HepG2 (cell line): ENCODE measurements at regions not wholly inside any gene's neighbourhood (a gene's known extent, or its start where the extent isn't known, plus 50 kb on each side); places are given as distances from the start of the nearest gene placed in this dataset.

ENCODE experiments used
- ATAC-seq: fragments of 200-7000 bp; cut with Tn5 transposase; 3 replicates; pipeline ENCODE4 v1.9.1; 2020; ENCODE audit warnings: mild to moderate bottlenecking, moderate library complexity
- BruUV-seq: library from RNA; stranded (reverse); fragments of 400-500 nt; replicated peaks from 2 replicates; lab custom pipeline; 2021; lab: Mats Ljungman, UMichigan
- CTCF ChIA-PET: fragments of 300-600 bp; formaldehyde crosslinking; extraction: SDS; loops from one replicate; lab custom pipeline; 2021; ENCODE audit warnings: low total read pairs, inconsistent platforms, low intra/inter-chr PET ratio; lab: Yijun Ruan, JAX
- POLR2A ChIA-PET: fragments of 350-600 bp; sonication (Branson Sonifier 250); formaldehyde crosslinking; loops from one replicate; lab custom pipeline; 2020; ENCODE audit warnings: antibody characterized with exemption, inconsistent platforms; lab: Yijun Ruan, JAX
- DNase-seq: peaks from one replicate; pipeline ENCODE4 v3.0.0-alpha.2; 2015; ENCODE audit warnings: low spot score
- FAIRE-seq: peaks from 3 replicates; lab custom pipeline; 2011; peaks lifted over from hg19 to GRCh38; lab: Jason Lieb, UNC
- H2AFZ ChIP-seq: one replicate; pipeline ENCODE4 v1.6.1; 2011; ENCODE audit warnings: low read length, inconsistent platforms
- H3K27ac ChIP-seq: fragments of 300-600 bp; 3 replicates; pipeline ENCODE4 v1.8.0; 2011; ENCODE audit warnings: mixed run types, mild to moderate bottlenecking, mixed read lengths, low read length, inconsistent platforms; ENCODE audit not compliant: insufficient read depth; ENCODE audit errors: extremely low read length
- H3K27me3 ChIP-seq, 2 experiments: fragments of 200-600 bp in 1 of 2; 2 replicates in 1 of 2; 3 replicates in 1 of 2; pipeline versions ENCODE4 v1.6.0 to v1.8.0; 2011; ENCODE audit warnings: low read length in 2 of 2, mild to moderate bottlenecking in 2 of 2, moderate library complexity in 2 of 2, inconsistent platforms in 1 of 2; ENCODE audit not compliant: insufficient read depth in 2 of 2, control insufficient read depth in 1 of 2
- H3K36me3 ChIP-seq, 2 experiments: fragments of 200-600 bp in 1 of 2; replicated peaks in 1 of 2; 2 replicates in 1 of 2; 3 replicates in 1 of 2; pipeline versions ENCODE4 v1.5.1 to v1.8.0; 2011; ENCODE audit warnings: low read length in 2 of 2, inconsistent platforms in 1 of 2; ENCODE audit not compliant: insufficient read depth in 2 of 2, control insufficient read depth in 1 of 2
- H3K4me1 ChIP-seq: 2 replicates; pipeline ENCODE4 v1.5.1; 2012; ENCODE audit warnings: low read length, inconsistent platforms; ENCODE audit not compliant: insufficient read depth
- H3K4me2 ChIP-seq: 2 replicates; pipeline ENCODE4 v1.6.0; 2011; ENCODE audit warnings: low read depth, low read length, inconsistent platforms
- H3K4me3 ChIP-seq, 3 experiments: fragments of 200-600 bp in 1 of 3; sonication (generic), shearing (Covaris generic) in 1 of 3; replicated peaks in 1 of 3; 2 replicates each; pipeline ENCODE4 v1.5.1; 2011 to 2016; ENCODE audit warnings: low read length in 3 of 3, inconsistent platforms in 2 of 3, low read depth in 2 of 3, mild to moderate bottlenecking in 2 of 3, control low read depth in 1 of 3, mixed read lengths in 1 of 3; ENCODE audit not compliant: insufficient read depth in 1 of 3
- H3K79me2 ChIP-seq: one replicate; pipeline ENCODE4 v1.6.1; 2011; ENCODE audit warnings: low read length, inconsistent platforms; ENCODE audit not compliant: insufficient read depth
- H3K9ac ChIP-seq: 2 replicates; pipeline ENCODE4 v1.6.0; 2011; ENCODE audit warnings: mild to moderate bottlenecking, low read depth, low read length, inconsistent platforms; ENCODE audit not compliant: insufficient read depth
- H3K9me3 ChIP-seq: 2 replicates; pipeline ENCODE4 v1.5.1; 2012; ENCODE audit warnings: mild to moderate bottlenecking, low read length
- H4K20me1 ChIP-seq: 2 replicates; pipeline ENCODE4 v1.6.0; 2011; ENCODE audit warnings: inconsistent platforms, mild to moderate bottlenecking, low read length, moderate library complexity; ENCODE audit not compliant: insufficient read depth
- AKNA ChIP-seq: sonication (generic); formaldehyde crosslinking; IDR thresholded peaks from 2 replicates; pipeline ENCODE4 v1.4.0; 2020; ENCODE audit warnings: missing genetic modification reagents, borderline replicate concordance
- HDAC1 ChIP-seq: sonication (generic); formaldehyde crosslinking; IDR thresholded peaks from 2 replicates; pipeline ENCODE4 v1.5.1; 2020; ENCODE audit warnings: mild to moderate bottlenecking, missing genetic modification reagents
- KAT2B ChIP-seq: fragments of 150-350 bp; IDR thresholded peaks from 2 replicates; pipeline ENCODE4 v1.6.1; 2014; ENCODE audit warnings: low read depth, low read length, borderline replicate concordance
- MTERF4 ChIP-seq: sonication (generic); formaldehyde crosslinking; IDR thresholded peaks from 2 replicates; pipeline ENCODE4 v1.8.0; 2023; ENCODE audit warnings: mild to moderate bottlenecking, missing genetic modification reagents
- ZNF20 ChIP-seq: sonication (generic); formaldehyde crosslinking; IDR thresholded peaks from 2 replicates; pipeline ENCODE4 v1.4.0; 2020; ENCODE audit warnings: mild to moderate bottlenecking, moderate library complexity, missing genetic modification reagents
- ZNF275 ChIP-seq: sonication (generic); formaldehyde crosslinking; IDR thresholded peaks from 2 replicates; pipeline ENCODE4 v1.8.0; 2022; ENCODE audit warnings: missing genetic modification reagents, mild to moderate bottlenecking, inconsistent platforms, borderline replicate concordance
- ZNF451 ChIP-seq: sonication (generic); formaldehyde crosslinking; IDR thresholded peaks from 2 replicates; pipeline ENCODE4 v1.5.0; 2020; ENCODE audit warnings: mild to moderate bottlenecking, missing genetic modification reagents
- ZNF567 ChIP-seq: sonication (generic); formaldehyde crosslinking; IDR thresholded peaks from 2 replicates; pipeline ENCODE4 v1.8.1; 2023; ENCODE audit warnings: mild to moderate bottlenecking, missing genetic modification reagents, borderline replicate concordance
- ZNF83 ChIP-seq: sonication (generic); formaldehyde crosslinking; IDR thresholded peaks from 2 replicates; pipeline ENCODE4 v1.4.0; 2020; ENCODE audit warnings: missing genetic modification reagents, mild to moderate bottlenecking, borderline replicate concordance
- WGBS: methylation state at CpG from one replicate; pipeline ENCODE4 v1.1.6; 2017; ENCODE audit warnings: low lambda C conversion rate; 5-methylcytosine and 5-hydroxymethylcytosine counted together
- in situ Hi-C: cut with HindIII; loops from 2 replicates; pipeline ENCODE4 v1.10.0; 2017; ENCODE audit warnings: low pct_unique_long_range_greater_than_20kb; ENCODE audit not compliant: extremely low pct_ligation_motif_present
- intact Hi-C: fragments of 100-400 bp; cut with micrococcal nuclease; formaldehyde crosslinking; loops from one replicate; pipeline ENCODE4 v1.10.0; 2022; ENCODE audit not compliant: unreplicated experiment

- no peak for FAIRE-seq
- BruUV-seq, result no TSS peak
Observed at GRCh38 chr6:141641406-141641805, 491.3 kb upstream of the GJE1 start.

More at GRCh38 chr6:141641406-141641805, 491.3 kb upstream of the GJE1 start:
- 3% methylated on average over 1 of the region's 1 CpG for WGBS
- CTCF ChIA-PET, result no interaction called here
- no peaks in the 10 kb centered on the region for H3K79me2 ChIP-seq
- no peaks in the 10 kb centered on the region for H3K36me3 ChIP-seq
- TF ChIP-seq ZNF83 (CRISPR knock-in tag) (no peak), ZNF20 (no peak), HDAC1 (CRISPR knock-in tag) (no peak), AKNA (CRISPR knock-in tag) (no peak), ZNF567 (CRISPR knock-in tag) (no peak), KAT2B (no peak), ZNF451 (CRISPR knock-in tag) (no peak), ZNF275 (CRISPR knock-in tag) (no peak), MTERF4 (CRISPR knock-in tag) (no peak)
- no peaks in the 10 kb centered on the region for H3K27me3 ChIP-seq
- H3K4me2 ChIP-seq, result no peak overlapping the region
- H3K9me3 ChIP-seq, result no peaks in the 10 kb centered on the region
- no peak overlapping the region for H3K27ac ChIP-seq
- no peak overlapping the region for H2AFZ ChIP-seq
- ATAC-seq, result no peak
- H4K20me1 ChIP-seq, result no peaks in the 10 kb centered on the region
- in situ Hi-C loops, result no loop called here
- no peak overlapping the region for H3K9ac ChIP-seq
- POLR2A ChIA-PET, result no interaction called here
- H3K4me1 ChIP-seq, result no peaks in the 10 kb centered on the region
- DNase-seq, result no peak
- intact Hi-C loops, result no loop called here
- H3K4me3 ChIP-seq, result no peak overlapping the region
